ENCODE measurements at regions not wholly inside any gene's neighbourhood (a gene's known extent, or its start where the extent isn't known, plus 50 kb on each side); places are given as distances from the start of the nearest gene placed in this dataset.

DNA sequence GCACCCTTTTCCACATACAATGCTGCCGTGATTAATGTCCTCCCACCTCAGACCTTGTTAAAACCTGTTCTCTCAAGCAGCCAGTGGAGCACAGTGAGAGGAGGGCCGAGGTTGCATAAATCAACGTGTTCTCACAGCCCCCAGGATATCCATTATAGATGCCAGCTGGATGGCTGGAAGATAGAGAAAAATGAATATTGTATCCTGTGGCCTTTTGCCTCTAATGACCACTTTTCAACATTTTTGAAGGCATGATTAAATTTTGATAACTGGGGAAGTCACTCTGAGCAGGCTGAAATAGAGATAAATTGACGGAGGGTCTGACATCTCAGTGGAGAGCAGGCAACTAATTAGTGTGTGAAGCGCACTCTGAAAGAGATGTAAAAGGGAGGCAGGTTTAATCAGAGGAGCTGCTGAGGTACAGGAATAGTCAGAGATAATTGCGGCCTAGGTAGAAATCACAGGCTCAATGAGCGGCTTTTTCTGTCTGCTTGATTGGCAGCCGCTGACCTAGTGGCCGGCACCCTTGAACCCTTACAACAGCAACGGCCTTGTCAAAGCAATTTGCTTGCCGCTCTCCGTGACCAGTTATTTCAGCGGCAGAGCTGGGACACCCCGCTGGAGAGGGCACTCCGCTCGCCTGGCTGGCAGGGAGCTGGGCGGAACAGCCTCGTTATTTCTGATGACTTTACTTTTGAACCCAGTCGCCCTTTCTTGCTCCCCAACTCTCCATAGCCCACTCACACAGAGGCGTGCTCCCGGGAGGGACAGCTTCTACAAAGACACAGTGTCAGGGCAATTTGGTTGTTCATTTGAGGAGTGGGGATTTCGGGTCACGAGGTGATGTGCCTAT is 560.7 kb downstream of the PSAT1 start:
- no peak for DNase-seq (ENCODE audit: low read depth in 1 of 2, low spot score in 1 of 2)
- Histone ChIP-seq H3K27ac (no peak overlapping the region), H3K4me1 (ENCODE audit: low read depth) (no peaks in the 10 kb centered on the region), H3K4me3 (no peak overlapping the region), H3K27me3 (no peaks in the 10 kb centered on the region), H3K9me3 (ENCODE audit: low read depth) (no peaks in the 10 kb centered on the region), H3K36me3 (no peaks in the 10 kb centered on the region)
- TF ChIP-seq, protein P1, sequence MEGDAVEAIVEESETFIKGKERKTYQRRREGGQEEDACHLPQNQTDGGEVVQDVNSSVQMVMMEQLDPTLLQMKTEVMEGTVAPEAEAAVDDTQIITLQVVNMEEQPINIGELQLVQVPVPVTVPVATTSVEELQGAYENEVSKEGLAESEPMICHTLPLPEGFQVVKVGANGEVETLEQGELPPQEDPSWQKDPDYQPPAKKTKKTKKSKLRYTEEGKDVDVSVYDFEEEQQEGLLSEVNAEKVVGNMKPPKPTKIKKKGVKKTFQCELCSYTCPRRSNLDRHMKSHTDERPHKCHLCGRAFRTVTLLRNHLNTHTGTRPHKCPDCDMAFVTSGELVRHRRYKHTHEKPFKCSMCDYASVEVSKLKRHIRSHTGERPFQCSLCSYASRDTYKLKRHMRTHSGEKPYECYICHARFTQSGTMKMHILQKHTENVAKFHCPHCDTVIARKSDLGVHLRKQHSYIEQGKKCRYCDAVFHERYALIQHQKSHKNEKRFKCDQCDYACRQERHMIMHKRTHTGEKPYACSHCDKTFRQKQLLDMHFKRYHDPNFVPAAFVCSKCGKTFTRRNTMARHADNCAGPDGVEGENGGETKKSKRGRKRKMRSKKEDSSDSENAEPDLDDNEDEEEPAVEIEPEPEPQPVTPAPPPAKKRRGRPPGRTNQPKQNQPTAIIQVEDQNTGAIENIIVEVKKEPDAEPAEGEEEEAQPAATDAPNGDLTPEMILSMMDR (IDR thresholded peaks at IDR 0.05; ENCODE audit: low read depth, low read length), result no peak

DNA sequence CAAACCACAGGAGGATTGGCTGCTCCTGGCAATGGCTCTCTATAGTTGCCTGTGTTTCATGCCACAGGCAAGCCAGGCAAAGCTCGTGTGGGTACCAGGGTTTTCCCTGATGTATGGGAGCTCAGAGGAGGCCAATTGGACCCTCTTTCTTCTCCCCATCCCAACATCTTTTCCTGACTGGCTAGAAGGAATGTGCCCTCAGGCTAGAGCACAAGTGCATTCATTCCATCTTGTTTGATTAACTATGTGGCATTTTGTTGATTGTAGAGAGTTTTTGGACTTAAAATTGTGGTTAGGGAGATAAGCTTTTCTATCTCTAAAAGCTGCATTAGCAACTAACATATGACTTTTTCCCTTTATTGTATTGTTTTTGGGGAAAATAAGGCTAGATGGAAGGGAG is 561.3 kb downstream of the PSAT1 start:
- H3K4me1 ChIP-seq (ENCODE audit: low read depth), result no peaks in the 10 kb centered on the region
- no peaks in the 10 kb centered on the region for H3K9me3 ChIP-seq (ENCODE audit: low read depth)
- no peak overlapping the region for H3K4me3 ChIP-seq
- DNase-seq (ENCODE audit: low read depth in 1 of 2, low spot score in 1 of 2), result no peak
- TF ChIP-seq, protein P1 (IDR thresholded peaks at IDR 0.05; ENCODE audit: low read depth, low read length), result no peak
- no peak overlapping the region for H3K27ac ChIP-seq
- H3K27me3 ChIP-seq, result no peaks in the 10 kb centered on the region
- no peaks in the 10 kb centered on the region for H3K36me3 ChIP-seq

DNA sequence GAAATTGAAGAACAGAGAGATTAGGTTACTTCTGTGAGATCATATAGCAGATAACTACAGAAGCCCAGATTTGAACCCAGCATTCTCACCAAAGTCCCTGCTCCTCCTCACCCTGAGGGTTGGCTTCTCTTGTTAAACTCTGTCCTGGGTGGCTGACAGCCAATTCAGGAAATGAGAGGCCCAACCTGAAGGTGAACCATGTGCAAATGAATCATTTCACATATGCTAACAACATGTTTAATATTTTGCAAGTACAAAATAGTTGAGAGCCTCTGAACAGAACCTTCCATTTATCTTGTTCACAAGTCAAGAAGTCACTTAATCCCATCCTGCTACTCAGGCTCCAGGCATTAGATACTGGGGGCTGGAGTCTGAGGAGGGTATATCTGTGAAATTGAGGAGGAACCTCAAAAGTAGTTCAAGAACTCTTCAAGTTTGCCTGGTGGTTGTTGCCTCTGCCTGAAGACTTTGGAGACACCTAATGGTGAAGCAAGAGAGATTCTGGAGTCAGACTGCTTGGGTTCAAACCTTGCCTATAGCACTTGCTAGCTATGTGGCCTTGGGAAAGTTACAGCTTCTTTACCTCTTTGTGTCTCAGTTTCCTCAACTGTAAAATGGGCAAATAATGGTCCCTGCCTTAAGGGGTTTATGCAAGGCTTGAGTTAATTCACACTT is 564.0 kb downstream of the PSAT1 start:
- no peaks in the 10 kb centered on the region for H3K27me3 ChIP-seq
- TF ChIP-seq, protein P1 (IDR thresholded peaks at IDR 0.05; ENCODE audit: low read depth, low read length), result no peak

DNA sequence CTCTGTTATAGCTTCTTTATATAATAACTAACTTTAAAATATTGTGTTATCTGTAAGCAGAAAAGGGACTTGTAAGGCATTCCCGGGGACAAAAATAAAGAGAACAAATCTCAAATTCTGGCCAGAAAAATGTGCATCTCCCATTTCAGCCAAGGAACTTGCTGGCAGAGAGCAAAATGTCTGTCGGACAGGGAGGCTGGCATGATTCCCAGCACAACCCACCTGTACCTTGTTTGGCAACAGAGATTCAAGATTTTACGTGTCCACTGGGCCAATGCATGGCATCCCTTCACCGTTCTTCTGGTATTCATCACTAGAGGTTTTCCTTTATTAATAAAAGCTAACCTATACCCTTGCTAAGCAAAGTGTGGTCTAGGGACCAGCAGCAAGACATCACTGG is 566.6 kb downstream of the PSAT1 start:
- H3K9me3 ChIP-seq (ENCODE audit: low read depth), result no peaks in the 10 kb centered on the region
- peaks cover under 1% of the 10 kb centered on the region for H3K27me3 ChIP-seq
- DNase-seq (ENCODE audit: low read depth in 1 of 2, low spot score in 1 of 2), result no peak
- H3K4me3 ChIP-seq, result no peak overlapping the region
- TF ChIP-seq, protein P1 (IDR thresholded peaks at IDR 0.05; ENCODE audit: low read depth, low read length), result no peak
- H3K27ac ChIP-seq, result no peak overlapping the region
- H3K4me1 ChIP-seq (ENCODE audit: low read depth), result peaks cover 5% of the 10 kb centered on the region
- no peaks in the 10 kb centered on the region for H3K36me3 ChIP-seq

More for the DNA sequence above, 564.0 kb downstream of the PSAT1 start:
- H3K36me3 ChIP-seq, result no peaks in the 10 kb centered on the region
- H3K4me3 ChIP-seq, result no peak overlapping the region
- peak in 1 of 2 donors; percentile 62 for DNase-seq (ENCODE audit: low read depth in 1 of 2, low spot score in 1 of 2)
- no peak overlapping the region for H3K27ac ChIP-seq
- no peaks in the 10 kb centered on the region for H3K9me3 ChIP-seq (ENCODE audit: low read depth)
- H3K4me1 ChIP-seq (ENCODE audit: low read depth), result no peaks in the 10 kb centered on the region

DNA sequence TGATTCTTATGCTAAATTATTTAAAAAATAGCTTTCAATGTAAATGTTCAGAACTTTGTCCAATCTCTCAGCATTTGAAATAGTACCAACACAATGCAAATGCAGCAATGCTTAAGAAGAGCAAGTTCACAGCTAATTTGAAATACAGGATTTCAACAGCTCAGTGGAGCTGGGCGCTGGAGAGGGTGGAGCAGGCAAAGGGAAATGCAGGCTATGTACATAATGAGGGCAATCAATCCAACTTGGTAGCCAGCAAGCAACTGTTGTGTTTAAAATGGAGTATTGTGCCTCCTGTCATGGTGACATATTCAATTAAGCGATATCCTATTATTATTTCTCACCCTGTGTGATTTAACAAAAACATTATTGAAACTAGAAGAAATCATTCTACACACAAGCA is 568.8 kb downstream of the PSAT1 start:
- no peak for DNase-seq (ENCODE audit: low read depth in 1 of 2, low spot score in 1 of 2)
- Histone ChIP-seq H3K27me3 (peaks cover 7% of the 10 kb centered on the region), H3K4me1 (ENCODE audit: low read depth) (peaks cover 5% of the 10 kb centered on the region), H3K36me3 (no peaks in the 10 kb centered on the region), H3K27ac (no peak overlapping the region), H3K4me3 (no peak overlapping the region), H3K9me3 (ENCODE audit: low read depth) (no peaks in the 10 kb centered on the region)
- TF ChIP-seq, protein P1 (IDR thresholded peaks at IDR 0.05; ENCODE audit: low read depth, low read length), result no peak
